BJ (cell line): ENCODE measurements at regions not wholly inside any gene's neighbourhood (a gene's known extent, or its start where the extent isn't known, plus 50 kb on each side); places are given as distances from the start of the nearest gene placed in this dataset.

ENCODE experiments used
- CTCF ChIA-PET: fragments of 350-600 bp; formaldehyde crosslinking; extraction: SDS; loops from one replicate; lab custom pipeline; 2021; ENCODE audit warnings: antibody characterized with exemption, inconsistent platforms; lab: Yijun Ruan, JAX
- POLR2A ChIA-PET: fragments of 300-600 bp; sonication (Branson Sonifier 250); formaldehyde crosslinking; extraction: SDS; loops from one replicate; lab custom pipeline; 2021; ENCODE audit warnings: antibody characterized with exemption; lab: Charles Lee
- DNase-seq: peaks from one replicate; pipeline ENCODE4 v3.0.0-alpha.2; 2011; ENCODE audit warnings: low read depth
- H3K27me3 ChIP-seq: 2 replicates; pipeline ENCODE4 v1.6.0; 2011; ENCODE audit warnings: low read length; ENCODE audit not compliant: control insufficient read depth, insufficient read depth
- H3K36me3 ChIP-seq: 2 replicates; pipeline ENCODE4 v1.5.1; 2011; ENCODE audit warnings: low read length; ENCODE audit not compliant: control insufficient read depth, insufficient read depth
- H3K4me3 ChIP-seq: 2 replicates; pipeline ENCODE4 v1.5.1; 2011; ENCODE audit warnings: low read depth, mild to moderate bottlenecking, control low read depth, low read length
- CTCF ChIP-seq: IDR thresholded peaks from 2 replicates; pipeline ENCODE4 v1.5.1; 2011; ENCODE audit warnings: low read depth, mild to moderate bottlenecking, control low read depth, inconsistent platforms, low read length, moderate library complexity; ENCODE audit not compliant: insufficient read depth

DNA sequence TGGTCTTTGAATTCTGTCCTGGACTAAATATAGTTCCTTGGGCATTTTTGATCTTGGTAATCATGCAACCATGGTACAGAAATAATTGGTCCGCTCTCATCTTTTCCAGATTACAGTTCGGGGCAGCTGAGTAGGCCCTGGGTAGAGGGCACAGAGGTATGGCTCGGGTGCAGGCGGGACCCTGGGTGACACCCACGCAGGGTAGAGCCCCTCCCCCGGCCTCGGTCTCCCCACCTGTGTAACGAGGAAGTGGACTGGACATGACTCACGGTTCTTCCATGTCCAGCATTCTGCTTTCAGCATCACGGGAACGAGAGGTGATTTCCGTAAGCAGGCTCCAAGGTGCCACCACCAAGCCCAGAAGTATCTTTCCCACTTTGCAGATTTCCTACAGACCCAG, 91.0 kb upstream of the DIO3 start:
- CTCF ChIA-PET = no interaction called here
- POLR2A ChIA-PET = no interaction called here
- DNase-seq = no peak
- Histone ChIP-seq H3K36me3 (no peaks in the 10 kb centered on the region), H3K4me3 (no peak overlapping the region), H3K27me3 (no peaks in the 10 kb centered on the region)
- TF ChIP-seq CTCF = no peak

GRCh38 chr14:101471723-101472517, 89.4 kb upstream of the DIO3 start:
- H3K4me3 ChIP-seq = no peak overlapping the region
- H3K27me3 ChIP-seq = no peaks in the 10 kb centered on the region
- POLR2A ChIA-PET = no interaction called here
- TF ChIP-seq CTCF = no peak
- CTCF ChIA-PET = no interaction called here
- no peak for DNase-seq
- H3K36me3 ChIP-seq = no peaks in the 10 kb centered on the region

DNA sequence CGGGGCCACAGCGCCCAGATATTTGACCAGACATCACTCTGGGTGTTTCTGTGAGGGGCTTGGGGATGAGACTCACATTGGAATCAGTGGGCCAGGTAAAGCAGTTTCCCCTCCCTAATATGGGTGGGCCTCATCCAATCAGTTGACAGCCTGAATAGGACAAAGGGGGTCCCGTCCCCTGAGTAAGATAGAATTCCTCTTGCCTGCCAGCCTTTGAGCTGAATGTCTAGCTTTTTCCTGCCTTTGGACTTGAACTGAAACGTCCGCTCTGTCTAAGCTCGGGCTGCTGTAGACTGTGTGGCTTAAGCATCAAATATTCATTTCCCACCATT, 88.8 kb upstream of the DIO3 start:
- POLR2A ChIA-PET = no interaction called here
- Histone ChIP-seq H3K4me3 (no peak overlapping the region), H3K27me3 (no peaks in the 10 kb centered on the region), H3K36me3 (no peaks in the 10 kb centered on the region)
- DNase-seq = no peak
- CTCF ChIA-PET = no interaction called here
- no peak for TF ChIP-seq CTCF

DNA sequence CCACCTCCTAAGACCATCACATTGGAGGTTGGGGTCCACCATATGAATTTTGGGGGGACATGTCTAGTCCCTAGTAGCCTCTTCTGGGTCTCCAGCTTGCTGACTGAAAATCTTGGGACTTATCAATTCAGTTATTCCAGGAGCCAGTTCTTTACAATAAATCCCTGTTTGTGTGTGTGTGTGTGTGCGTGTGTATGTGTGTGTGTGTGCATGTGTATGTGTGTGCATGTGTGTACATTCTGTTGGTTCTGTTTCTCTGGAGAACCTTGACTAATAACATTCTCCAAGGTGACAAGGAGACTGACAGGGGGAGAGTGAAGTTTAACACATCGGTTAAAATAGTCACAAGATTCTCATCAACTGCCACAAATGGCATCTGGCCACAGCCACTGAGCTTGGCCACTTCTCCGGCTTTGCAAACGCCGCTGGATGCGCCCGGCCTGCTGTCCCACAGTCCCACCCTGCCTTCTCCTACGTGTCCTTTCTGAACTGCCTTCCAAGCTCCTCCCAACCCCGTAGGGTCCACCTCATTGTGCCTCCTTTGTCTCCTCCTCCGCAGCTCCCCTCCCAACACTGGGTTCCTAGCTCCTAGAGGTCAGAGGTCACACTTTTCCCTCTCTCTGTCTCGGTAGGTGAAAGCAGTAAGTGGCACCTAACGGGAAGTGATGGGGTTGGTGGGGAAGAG, 88.1 kb upstream of the DIO3 start:
- Histone ChIP-seq H3K4me3 (no peak overlapping the region), H3K27me3 (no peaks in the 10 kb centered on the region), H3K36me3 (no peaks in the 10 kb centered on the region)
- no peak for TF ChIP-seq CTCF
- ChIA-PET POLR2A (no interaction called here), CTCF (no interaction called here)
- no peak for DNase-seq

- H3K36me3 ChIP-seq = no peaks in the 10 kb centered on the region
- no peak for TF ChIP-seq CTCF
- CTCF ChIA-PET = no interaction called here
- no peak for DNase-seq
- H3K27me3 ChIP-seq = no peaks in the 10 kb centered on the region
- POLR2A ChIA-PET = no interaction called here
- no peak overlapping the region for H3K4me3 ChIP-seq
These were observed 87.3 kb upstream of the DIO3 start for GRCh38 chr14:101473795-101474562.
